Breast epithelium (tissue), 4 donors: ENCODE measurements at regions not wholly inside any gene's neighbourhood (a gene's known extent, or its start where the extent isn't known, plus 50 kb on each side); places are given as distances from the start of the nearest gene placed in this dataset.
"Not testable (repeated sequence)": the region's sequence is repeated elsewhere in the genome, so short reads cannot be mapped to it uniquely, and the experiment has no call there.

Experiments
- DNase-seq, 2 donors: peaks; one replicate each; pipeline ENCODE4 v3.0.0-alpha.2; 2019; ENCODE audit warnings: low spot score in 2 of 2
- H3K27ac ChIP-seq, 2 donors: fragments of 200-600 bp; sonication (generic) in 1 of 2; one replicate each; pipeline ENCODE4 v1.5.1; 2016 to 2019; ENCODE audit warnings: mild to moderate bottlenecking in 1 of 2
- H3K27me3 ChIP-seq, 2 donors: fragments of 200-600 bp; sonication (generic) in 1 of 2; one replicate each; pipeline versions ENCODE4 v1.5.1 to v1.6.0; 2017 to 2019; ENCODE audit warnings: control low read depth in 1 of 2, mild to moderate bottlenecking in 1 of 2
- H3K36me3 ChIP-seq: fragments of 200-600 bp; one replicate; pipeline ENCODE4 v1.5.1; 2019
- H3K4me1 ChIP-seq, 2 donors: fragments of 200-600 bp; sonication (generic); one replicate each; pipeline ENCODE4 v1.5.1; 2016 to 2019; ENCODE audit warnings: control low read depth in 1 of 2
- H3K4me3 ChIP-seq, 3 donors: fragments of 200-600 bp; sonication (generic); 1 replicate in 2 of 3; 2 replicates in 1 of 3; pipeline ENCODE4 v1.5.1; 2016 to 2019; ENCODE audit warnings: mild to moderate bottlenecking in 3 of 3, moderate library complexity in 2 of 3
- H3K9me3 ChIP-seq, 2 donors: fragments of 200-600 bp; sonication (generic) in 1 of 2; one replicate each; pipeline ENCODE4 v1.5.1; 2016 to 2019; ENCODE audit warnings: control low read depth in 1 of 2
- POLR2A ChIP-seq: fragments of 450-650 bp; IDR thresholded peaks from one replicate; pipeline ENCODE4 v1.6.1; 2016; ENCODE audit warnings: antibody characterized with exemption, mild to moderate bottlenecking, moderate library complexity
- POLR2AphosphoS5 ChIP-seq, 3 donors: sonication (generic); formaldehyde crosslinking; IDR thresholded peaks; one replicate each; pipeline ENCODE4 v1.6.1; 2017; ENCODE audit warnings: antibody characterized with exemption in 3 of 3
- intact Hi-C: fragments of 100-400 bp; cut with DNase I; formaldehyde crosslinking; loops from one replicate; pipeline ENCODE4 v1.15.1; 2023; ENCODE audit warnings: low total_unique reads
- TF ChIP-seq, protein P1 (sequence below), 3 donors: fragments of 450-650 bp; IDR thresholded peaks; one replicate each; pipeline ENCODE4 v1.5.1; 2016 to 2017; ENCODE audit warnings: antibody characterized with exemption in 3 of 3, mild to moderate bottlenecking in 3 of 3, moderate library complexity in 3 of 3

DNA sequence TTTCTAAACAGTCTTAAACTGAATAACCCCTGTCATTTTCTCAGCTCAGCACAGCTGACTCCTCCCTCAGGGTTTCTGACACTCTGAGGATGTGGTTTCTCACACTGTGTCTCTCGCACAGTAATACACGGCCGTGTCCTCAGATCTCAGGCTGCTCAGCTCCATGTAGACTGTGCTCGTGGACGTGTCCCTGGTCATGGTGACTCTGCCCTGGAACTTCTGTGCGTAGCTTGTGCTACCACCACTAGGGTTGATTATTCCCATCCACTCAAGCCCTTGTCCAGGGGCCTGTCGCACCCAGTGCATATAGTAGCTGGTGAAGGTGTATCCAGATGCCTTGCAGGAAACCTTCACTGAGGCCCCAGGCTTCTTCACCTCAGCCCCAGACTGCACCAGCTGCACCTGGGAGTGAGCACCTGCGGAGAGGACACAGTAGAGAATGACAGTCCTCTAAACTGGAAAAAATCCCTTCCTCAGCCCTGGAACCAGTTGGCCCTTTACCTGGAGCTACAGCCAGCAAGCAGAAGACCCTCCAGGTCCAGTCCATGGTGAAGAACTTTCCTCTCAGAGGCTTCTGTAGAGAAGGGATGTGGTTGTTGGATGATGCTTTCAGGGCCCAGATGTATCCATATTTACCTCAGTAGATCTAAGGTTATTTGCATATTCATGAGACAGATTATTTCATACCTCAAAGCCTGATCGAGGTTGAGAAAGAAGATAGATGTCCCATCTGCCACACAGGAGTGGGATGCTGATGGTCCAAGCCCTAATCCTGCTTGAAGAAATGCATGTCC lies 984.8 kb downstream of the TMEM121 start:
- TF ChIP-seq POLR2A (no peak), POLR2AphosphoS5 (IDR thresholded peaks at IDR 0.05) (no peak)
- TF ChIP-seq, protein P1, sequence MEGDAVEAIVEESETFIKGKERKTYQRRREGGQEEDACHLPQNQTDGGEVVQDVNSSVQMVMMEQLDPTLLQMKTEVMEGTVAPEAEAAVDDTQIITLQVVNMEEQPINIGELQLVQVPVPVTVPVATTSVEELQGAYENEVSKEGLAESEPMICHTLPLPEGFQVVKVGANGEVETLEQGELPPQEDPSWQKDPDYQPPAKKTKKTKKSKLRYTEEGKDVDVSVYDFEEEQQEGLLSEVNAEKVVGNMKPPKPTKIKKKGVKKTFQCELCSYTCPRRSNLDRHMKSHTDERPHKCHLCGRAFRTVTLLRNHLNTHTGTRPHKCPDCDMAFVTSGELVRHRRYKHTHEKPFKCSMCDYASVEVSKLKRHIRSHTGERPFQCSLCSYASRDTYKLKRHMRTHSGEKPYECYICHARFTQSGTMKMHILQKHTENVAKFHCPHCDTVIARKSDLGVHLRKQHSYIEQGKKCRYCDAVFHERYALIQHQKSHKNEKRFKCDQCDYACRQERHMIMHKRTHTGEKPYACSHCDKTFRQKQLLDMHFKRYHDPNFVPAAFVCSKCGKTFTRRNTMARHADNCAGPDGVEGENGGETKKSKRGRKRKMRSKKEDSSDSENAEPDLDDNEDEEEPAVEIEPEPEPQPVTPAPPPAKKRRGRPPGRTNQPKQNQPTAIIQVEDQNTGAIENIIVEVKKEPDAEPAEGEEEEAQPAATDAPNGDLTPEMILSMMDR (IDR thresholded peaks at IDR 0.05) = no peak
- intact Hi-C loops = no loop called here
- Histone ChIP-seq H3K9me3 (no peaks in the 10 kb centered on the region), H3K4me3 (no peak overlapping the region), H3K36me3 (no peaks in the 10 kb centered on the region), H3K4me1 (no peaks in the 10 kb centered on the region), H3K27me3 (peaks cover 0 to 20% of the 10 kb centered on the region in 2 donors), H3K27ac (no peak overlapping the region)
- no peak for DNase-seq

GRCh38 chr14:106511800-106512198 lies 985.4 kb downstream of the TMEM121 start:
- Histone ChIP-seq H3K36me3 (no peaks in the 10 kb centered on the region), H3K4me1 (no peaks in the 10 kb centered on the region), H3K9me3 (no peaks in the 10 kb centered on the region), H3K27me3 (peaks cover 0 to 15% of the 10 kb centered on the region in 2 donors), H3K27ac (no peak overlapping the region), H3K4me3 (no peak overlapping the region)
- TF ChIP-seq POLR2A = no peak
- no peak for TF ChIP-seq POLR2AphosphoS5 (IDR thresholded peaks at IDR 0.05)
- TF ChIP-seq, protein P1 (IDR thresholded peaks at IDR 0.05) = no peak
- no peak for DNase-seq
- intact Hi-C loops = no loop called here

GRCh38 chr14:106513302-106513701 lies 986.9 kb downstream of the TMEM121 start:
- DNase-seq = no peak
- Histone ChIP-seq H3K36me3 (no peaks in the 10 kb centered on the region), H3K27me3 (peaks cover 0 to 10% of the 10 kb centered on the region in 2 donors), H3K9me3 (no peaks in the 10 kb centered on the region), H3K4me3 (no peak overlapping the region), H3K27ac (no peak overlapping the region), H3K4me1 (no peaks in the 10 kb centered on the region)
- TF ChIP-seq POLR2A (no peak), POLR2AphosphoS5 (IDR thresholded peaks at IDR 0.05) (no peak)
- TF ChIP-seq, protein P1 (IDR thresholded peaks at IDR 0.05) = no peak
- intact Hi-C loops = no loop called here

GRCh38 chr14:106518054-106518943 lies 991.9 kb downstream of the TMEM121 start:
- DNase-seq = no peak
- Histone ChIP-seq H3K9me3 (no peaks in the 10 kb centered on the region), H3K4me1 (no peaks in the 10 kb centered on the region), H3K27me3 (peaks cover 0 to 10% of the 10 kb centered on the region in 2 donors), H3K4me3 (no peak overlapping the region), H3K27ac (no peak overlapping the region), H3K36me3 (no peaks in the 10 kb centered on the region)
- intact Hi-C loops = no loop called here
- TF ChIP-seq, protein P1 (IDR thresholded peaks at IDR 0.05) = no peak
- TF ChIP-seq POLR2AphosphoS5 (IDR thresholded peaks at IDR 0.05) (no peak), POLR2A (no peak)

DNA sequence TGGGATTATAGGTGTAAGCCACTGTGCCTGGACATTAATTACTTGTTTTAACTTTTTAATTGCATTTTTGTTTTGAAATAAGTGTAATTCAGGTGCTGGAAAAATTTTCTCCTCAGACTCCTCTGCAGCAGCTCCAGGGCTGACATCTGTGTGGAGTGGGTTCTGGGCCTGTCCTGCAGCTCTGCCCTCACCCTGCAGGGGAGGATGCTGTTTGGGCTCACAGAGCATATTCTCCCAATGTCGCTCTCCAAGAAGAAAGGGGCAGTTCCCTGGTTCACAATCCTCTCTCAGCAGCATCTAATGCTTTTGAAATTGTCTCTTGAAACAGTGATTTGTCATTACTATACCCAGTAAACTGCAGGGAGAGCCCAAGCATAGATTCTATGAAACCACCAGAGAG lies 995.7 kb downstream of the TMEM121 start:
- H3K36me3 ChIP-seq, H3K27me3 ChIP-seq, H3K4me1 ChIP-seq, DNase-seq, H3K27ac ChIP-seq, intact Hi-C loops, H3K9me3 ChIP-seq, H3K4me3 ChIP-seq: not testable (repeated sequence)
